ENCODE measurements at regions not wholly inside any gene's neighbourhood (a gene's known extent, or its start where the extent isn't known, plus 50 kb on each side); places are given as distances from the start of the nearest gene placed in this dataset.

GRCh38 chr4:115675719-115676118 is 562.3 kb upstream of the NDST4 start:
- no peaks in the 10 kb centered on the region for H3K4me1 ChIP-seq (ENCODE audit: control insufficient read depth in 1 of 2, insufficient read depth in 2 of 2, low read length in 2 of 2)
- no peak overlapping the region for H3K4me3 ChIP-seq (ENCODE audit: low read depth in 1 of 2, low read length in 2 of 2)
- H3K27ac ChIP-seq (ENCODE audit: low read length), result no peak overlapping the region
- no peaks in the 10 kb centered on the region for H3K36me3 ChIP-seq (ENCODE audit: control insufficient read depth in 1 of 2, insufficient read depth in 2 of 2, low read length in 2 of 2)
- peaks cover 0 to 4% of the 10 kb centered on the region in 2 donors for H3K9me3 ChIP-seq (ENCODE audit: control insufficient read depth in 1 of 2, low read length in 2 of 2)
- H3K27me3 ChIP-seq (ENCODE audit: low read depth, low read length), result no peaks in the 10 kb centered on the region

- Histone ChIP-seq H3K4me3 (ENCODE audit: low read depth in 1 of 2, low read length in 2 of 2) (no peak overlapping the region), H3K27me3 (ENCODE audit: low read depth, low read length) (no peaks in the 10 kb centered on the region), H3K9me3 (ENCODE audit: control insufficient read depth in 1 of 2, low read length in 2 of 2) (peaks cover 0 to 4% of the 10 kb centered on the region in 2 donors), H3K36me3 (ENCODE audit: control insufficient read depth in 1 of 2, insufficient read depth in 2 of 2, low read length in 2 of 2) (no peaks in the 10 kb centered on the region), H3K27ac (ENCODE audit: low read length) (no peak overlapping the region), H3K4me1 (ENCODE audit: control insufficient read depth in 1 of 2, insufficient read depth in 2 of 2, low read length in 2 of 2) (no peaks in the 10 kb centered on the region)
Measured at GRCh38 chr4:115674485-115674884, 561.1 kb upstream of the NDST4 start.

GRCh38 chr4:115671581-115671980 is 558.2 kb upstream of the NDST4 start:
- H3K27ac ChIP-seq (ENCODE audit: low read length), result no peak overlapping the region
- H3K4me3 ChIP-seq (ENCODE audit: low read depth in 1 of 2, low read length in 2 of 2), result no peak overlapping the region
- H3K36me3 ChIP-seq (ENCODE audit: control insufficient read depth in 1 of 2, insufficient read depth in 2 of 2, low read length in 2 of 2), result no peaks in the 10 kb centered on the region
- H3K27me3 ChIP-seq (ENCODE audit: low read depth, low read length), result no peaks in the 10 kb centered on the region
- H3K9me3 ChIP-seq (ENCODE audit: control insufficient read depth in 1 of 2, low read length in 2 of 2), result no peaks in the 10 kb centered on the region
- H3K4me1 ChIP-seq (ENCODE audit: control insufficient read depth in 1 of 2, insufficient read depth in 2 of 2, low read length in 2 of 2), result no peaks in the 10 kb centered on the region

- H3K36me3 ChIP-seq (ENCODE audit: control insufficient read depth in 1 of 2, insufficient read depth in 2 of 2, low read length in 2 of 2), result no peaks in the 10 kb centered on the region
- H3K9me3 ChIP-seq (ENCODE audit: control insufficient read depth in 1 of 2, low read length in 2 of 2), result no peaks in the 10 kb centered on the region
- no peaks in the 10 kb centered on the region for H3K27me3 ChIP-seq (ENCODE audit: low read depth, low read length)
- H3K27ac ChIP-seq (ENCODE audit: low read length), result no peak overlapping the region
- H3K4me1 ChIP-seq (ENCODE audit: control insufficient read depth in 1 of 2, insufficient read depth in 2 of 2, low read length in 2 of 2), result no peaks in the 10 kb centered on the region
- H3K4me3 ChIP-seq (ENCODE audit: low read depth in 1 of 2, low read length in 2 of 2), result no peak overlapping the region
Measured at GRCh38 chr4:115670930-115671329, 557.5 kb upstream of the NDST4 start.

- no peaks in the 10 kb centered on the region for H3K4me1 ChIP-seq (ENCODE audit: control insufficient read depth in 1 of 2, insufficient read depth in 2 of 2, low read length in 2 of 2)
- no peaks in the 10 kb centered on the region for H3K36me3 ChIP-seq (ENCODE audit: control insufficient read depth in 1 of 2, insufficient read depth in 2 of 2, low read length in 2 of 2)
- no peak overlapping the region for H3K27ac ChIP-seq (ENCODE audit: low read length)
- H3K27me3 ChIP-seq (ENCODE audit: low read depth, low read length), result no peaks in the 10 kb centered on the region
- no peaks in the 10 kb centered on the region for H3K9me3 ChIP-seq (ENCODE audit: control insufficient read depth in 1 of 2, low read length in 2 of 2)
- H3K4me3 ChIP-seq (ENCODE audit: low read depth in 1 of 2, low read length in 2 of 2), result no peak overlapping the region
Measured at GRCh38 chr4:115668396-115668795, 555.0 kb upstream of the NDST4 start.

GRCh38 chr4:115664285-115664684 is 550.9 kb upstream of the NDST4 start:
- no peaks in the 10 kb centered on the region for H3K9me3 ChIP-seq (ENCODE audit: control insufficient read depth in 1 of 2, low read length in 2 of 2)
- no peaks in the 10 kb centered on the region for H3K4me1 ChIP-seq (ENCODE audit: control insufficient read depth in 1 of 2, insufficient read depth in 2 of 2, low read length in 2 of 2)
- no peaks in the 10 kb centered on the region for H3K36me3 ChIP-seq (ENCODE audit: control insufficient read depth in 1 of 2, insufficient read depth in 2 of 2, low read length in 2 of 2)
- no peak overlapping the region for H3K27ac ChIP-seq (ENCODE audit: low read length)
- H3K27me3 ChIP-seq (ENCODE audit: low read depth, low read length), result no peaks in the 10 kb centered on the region
- no peak overlapping the region for H3K4me3 ChIP-seq (ENCODE audit: low read depth in 1 of 2, low read length in 2 of 2)

GRCh38 chr4:115660465-115660864 is 547.0 kb upstream of the NDST4 start:
- no peak overlapping the region for H3K4me3 ChIP-seq (ENCODE audit: low read depth in 1 of 2, low read length in 2 of 2)
- H3K27me3 ChIP-seq (ENCODE audit: low read depth, low read length), result no peaks in the 10 kb centered on the region
- H3K9me3 ChIP-seq (ENCODE audit: control insufficient read depth in 1 of 2, low read length in 2 of 2), result no peaks in the 10 kb centered on the region
- H3K36me3 ChIP-seq (ENCODE audit: control insufficient read depth in 1 of 2, insufficient read depth in 2 of 2, low read length in 2 of 2), result no peaks in the 10 kb centered on the region
- no peaks in the 10 kb centered on the region for H3K4me1 ChIP-seq (ENCODE audit: control insufficient read depth in 1 of 2, insufficient read depth in 2 of 2, low read length in 2 of 2)
- H3K27ac ChIP-seq (ENCODE audit: low read length), result no peak overlapping the region

GRCh38 chr4:115657991-115658650 is 544.7 kb upstream of the NDST4 start:
- no peak overlapping the region for H3K4me3 ChIP-seq (ENCODE audit: low read depth in 1 of 2, low read length in 2 of 2)
- no peak overlapping the region for H3K27ac ChIP-seq (ENCODE audit: low read length)
- H3K36me3 ChIP-seq (ENCODE audit: control insufficient read depth in 1 of 2, insufficient read depth in 2 of 2, low read length in 2 of 2), result no peaks in the 10 kb centered on the region
- H3K4me1 ChIP-seq (ENCODE audit: control insufficient read depth in 1 of 2, insufficient read depth in 2 of 2, low read length in 2 of 2), result no peaks in the 10 kb centered on the region
- H3K9me3 ChIP-seq (ENCODE audit: control insufficient read depth in 1 of 2, low read length in 2 of 2), result no peaks in the 10 kb centered on the region
- no peaks in the 10 kb centered on the region for H3K27me3 ChIP-seq (ENCODE audit: low read depth, low read length)

GRCh38 chr4:115655626-115656025 is 542.2 kb upstream of the NDST4 start:
- no peaks in the 10 kb centered on the region for H3K4me1 ChIP-seq (ENCODE audit: control insufficient read depth in 1 of 2, insufficient read depth in 2 of 2, low read length in 2 of 2)

GRCh38 chr4:115648786-115649185 is 535.4 kb upstream of the NDST4 start:
- Histone ChIP-seq H3K27ac (ENCODE audit: low read length) (no peak overlapping the region), H3K4me3 (ENCODE audit: low read depth in 1 of 2, low read length in 2 of 2) (no peak overlapping the region), H3K27me3 (ENCODE audit: low read depth, low read length) (no peaks in the 10 kb centered on the region), H3K4me1 (ENCODE audit: control insufficient read depth in 1 of 2, insufficient read depth in 2 of 2, low read length in 2 of 2) (no peaks in the 10 kb centered on the region), H3K36me3 (ENCODE audit: control insufficient read depth in 1 of 2, insufficient read depth in 2 of 2, low read length in 2 of 2) (no peaks in the 10 kb centered on the region), H3K9me3 (ENCODE audit: control insufficient read depth in 1 of 2, low read length in 2 of 2) (no peaks in the 10 kb centered on the region)

More at GRCh38 chr4:115655626-115656025, 542.2 kb upstream of the NDST4 start:
- H3K4me3 ChIP-seq (ENCODE audit: low read depth in 1 of 2, low read length in 2 of 2), result no peak overlapping the region
- H3K27ac ChIP-seq (ENCODE audit: low read length), result no peak overlapping the region
- no peaks in the 10 kb centered on the region for H3K36me3 ChIP-seq (ENCODE audit: control insufficient read depth in 1 of 2, insufficient read depth in 2 of 2, low read length in 2 of 2)
- H3K9me3 ChIP-seq (ENCODE audit: control insufficient read depth in 1 of 2, low read length in 2 of 2), result no peaks in the 10 kb centered on the region
- no peaks in the 10 kb centered on the region for H3K27me3 ChIP-seq (ENCODE audit: low read depth, low read length)

- no peaks in the 10 kb centered on the region for H3K36me3 ChIP-seq (ENCODE audit: control insufficient read depth in 1 of 2, insufficient read depth in 2 of 2, low read length in 2 of 2)
- H3K4me3 ChIP-seq (ENCODE audit: low read depth in 1 of 2, low read length in 2 of 2), result no peak overlapping the region
- no peaks in the 10 kb centered on the region for H3K4me1 ChIP-seq (ENCODE audit: control insufficient read depth in 1 of 2, insufficient read depth in 2 of 2, low read length in 2 of 2)
- no peak overlapping the region for H3K27ac ChIP-seq (ENCODE audit: low read length)
- H3K27me3 ChIP-seq (ENCODE audit: low read depth, low read length), result no peaks in the 10 kb centered on the region
- H3K9me3 ChIP-seq (ENCODE audit: control insufficient read depth in 1 of 2, low read length in 2 of 2), result no peaks in the 10 kb centered on the region
Measured at GRCh38 chr4:115629270-115629669, 515.9 kb upstream of the NDST4 start.

GRCh38 chr4:115609631-115610030 is 496.2 kb upstream of the NDST4 start:
- Histone ChIP-seq H3K9me3 (ENCODE audit: control insufficient read depth in 1 of 2, low read length in 2 of 2) (no peaks in the 10 kb centered on the region), H3K4me1 (ENCODE audit: control insufficient read depth in 1 of 2, insufficient read depth in 2 of 2, low read length in 2 of 2) (no peaks in the 10 kb centered on the region), H3K27me3 (ENCODE audit: low read depth, low read length) (no peaks in the 10 kb centered on the region)

More at GRCh38 chr4:115609631-115610030, 496.2 kb upstream of the NDST4 start:
- Histone ChIP-seq H3K36me3 (ENCODE audit: control insufficient read depth in 1 of 2, insufficient read depth in 2 of 2, low read length in 2 of 2) (no peaks in the 10 kb centered on the region), H3K27ac (ENCODE audit: low read length) (no peak overlapping the region), H3K4me3 (ENCODE audit: low read depth in 1 of 2, low read length in 2 of 2) (no peak overlapping the region)
